Ovary (tissue), 3 donors: ENCODE measurements at regions not wholly inside any gene's neighbourhood (a gene's known extent, or its start where the extent isn't known, plus 50 kb on each side); places are given as distances from the start of the nearest gene placed in this dataset.

Experiments used
- CTCF ChIP-seq, 3 donors: fragments of 450-650 bp in 2 of 3; fragments of 200-600 bp in 1 of 3; IDR thresholded peaks; one replicate each; pipeline versions ENCODE4 v1.5.1 to v1.8.0; 2016 to 2022; ENCODE audit warnings: antibody characterized with exemption in 3 of 3, mild to moderate bottlenecking in 1 of 3
- EP300 ChIP-seq: sonication (generic); formaldehyde crosslinking; IDR thresholded peaks from one replicate; pipeline ENCODE4 v1.6.1; 2017; ENCODE audit warnings: antibody characterized with exemption
- POLR2A ChIP-seq: fragments of 450-650 bp; IDR thresholded peaks from one replicate; pipeline ENCODE4 v1.6.1; 2017; ENCODE audit warnings: antibody characterized with exemption, mild to moderate bottlenecking, moderate library complexity
- donor health status: DM: no; HTN: no; CAD: no.

DNA sequence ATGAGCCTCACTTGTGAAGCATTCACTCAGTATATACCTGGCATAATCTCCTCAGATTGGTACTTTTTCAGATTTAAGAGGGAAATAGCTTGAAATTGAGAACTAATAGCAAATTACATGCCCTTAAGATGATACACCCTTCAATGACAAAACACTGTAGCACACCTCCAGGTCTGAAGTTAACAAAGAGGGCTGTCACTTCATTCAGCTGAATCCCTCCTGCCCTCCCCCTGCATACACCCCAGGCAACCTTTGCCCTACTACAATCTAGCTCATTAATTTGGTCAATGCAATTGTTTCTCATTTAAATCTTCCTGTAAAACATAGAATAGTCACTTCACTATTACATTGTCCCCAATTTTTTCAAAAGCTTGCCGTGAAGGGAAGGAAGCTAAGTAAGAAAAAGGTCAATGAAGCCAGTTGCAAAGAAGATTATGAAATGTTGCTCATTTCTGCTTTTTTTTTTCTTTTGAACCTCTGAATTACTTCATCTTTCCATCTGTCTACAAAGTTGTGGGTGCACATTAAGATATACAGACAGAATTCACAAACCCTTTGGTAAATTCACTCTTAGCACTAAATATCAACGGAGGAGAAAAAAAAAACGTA lies 294.8 kb upstream of the PTGER4 start:
- TF ChIP-seq CTCF (IDR thresholded peaks at IDR 0.05) = no peak
- no peak for TF ChIP-seq EP300
- TF ChIP-seq POLR2A = no peak
